ENCODE measurements at regions not wholly inside any gene's neighbourhood (a gene's known extent, or its start where the extent isn't known, plus 50 kb on each side); places are given as distances from the start of the nearest gene placed in this dataset.
"Not testable (repeated sequence)": the region's sequence is repeated elsewhere in the genome, so short reads cannot be mapped to it uniquely, and the experiment has no call there.

DNA sequence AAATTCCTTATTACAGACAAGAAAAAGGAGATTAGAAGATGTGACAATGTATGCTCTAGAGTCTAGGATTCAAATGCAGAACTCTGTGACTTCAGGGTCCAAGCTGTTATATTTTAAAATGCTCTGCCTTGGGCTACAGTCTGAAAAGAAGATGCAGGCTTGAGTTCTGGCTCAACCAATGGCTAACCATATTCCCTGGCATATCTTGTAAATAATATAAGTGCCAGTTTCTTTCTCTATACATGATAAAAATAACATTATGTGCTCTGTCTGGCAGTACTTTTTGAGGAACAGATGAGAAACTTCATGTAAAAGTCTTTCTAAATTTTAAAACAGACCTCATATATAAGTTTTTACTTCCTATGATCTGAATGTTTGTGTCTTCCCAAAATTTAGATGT lies 926.5 kb upstream of the CDH6 start:
- no peak for TF ChIP-seq ZNF274 (IDR thresholded peaks at IDR 0.05; ENCODE audit: low read depth, low read length)
- no peak overlapping the region for H3K4me3 ChIP-seq (ENCODE audit: low read length)

DNA sequence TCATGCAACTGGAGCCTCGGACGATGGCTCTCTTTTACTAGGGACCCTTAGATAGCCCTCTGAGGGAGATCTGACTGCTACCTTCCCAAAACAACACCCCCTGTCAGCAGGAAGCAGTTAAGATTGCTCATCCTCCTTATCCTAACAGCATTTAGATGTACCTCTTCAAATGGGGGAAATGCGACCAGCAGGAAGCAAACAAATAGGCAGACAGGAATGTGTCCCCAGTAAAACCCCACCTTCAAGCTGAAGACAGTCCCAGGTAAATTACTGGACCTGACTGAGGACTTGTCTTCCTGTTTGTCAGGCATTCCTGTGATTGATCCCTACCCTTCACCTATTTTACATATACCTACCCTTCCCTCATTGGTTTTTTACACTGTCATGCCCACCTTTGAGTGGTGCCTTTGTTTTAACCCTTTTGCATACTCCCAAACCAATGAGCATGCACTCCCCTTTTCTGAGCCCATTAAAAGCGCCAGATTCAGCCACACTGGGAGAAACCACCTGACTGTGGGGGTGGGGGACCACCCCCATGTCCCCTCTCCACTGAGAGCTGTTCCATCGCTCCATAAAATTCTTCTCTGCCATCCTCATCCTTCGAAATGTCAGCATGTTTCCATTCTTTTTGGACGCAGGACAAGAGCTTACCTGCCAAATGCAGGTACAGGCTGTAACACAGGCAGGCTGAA lies 954.0 kb upstream of the CDH6 start:
- H3K4me3 ChIP-seq (ENCODE audit: low read length): no peak overlapping the region
- TF ChIP-seq ZNF274 (IDR thresholded peaks at IDR 0.05; ENCODE audit: low read depth, low read length): no peak

DNA sequence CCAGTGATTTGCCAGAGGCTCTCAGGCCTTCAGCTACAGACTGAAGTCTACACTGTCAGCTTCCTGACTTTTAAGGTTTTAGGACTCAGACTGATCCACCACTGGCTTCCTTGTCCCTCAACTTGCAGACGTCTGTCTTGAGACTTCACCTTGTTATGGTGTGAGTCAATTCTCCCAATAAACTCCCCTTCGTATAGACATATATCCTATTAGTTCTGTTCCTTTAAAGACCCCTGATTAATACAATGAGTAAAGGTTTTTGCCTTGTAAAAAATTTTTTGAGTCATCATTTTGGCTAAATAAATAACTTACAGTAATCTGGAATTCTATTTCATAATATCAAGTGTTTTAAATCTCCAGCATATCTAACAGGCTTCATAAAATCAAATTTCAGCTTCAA lies 956.3 kb upstream of the CDH6 start:
- H3K4me3 ChIP-seq (ENCODE audit: low read length): no peak overlapping the region
- TF ChIP-seq ZNF274 (IDR thresholded peaks at IDR 0.05; ENCODE audit: low read depth, low read length): no peak

DNA sequence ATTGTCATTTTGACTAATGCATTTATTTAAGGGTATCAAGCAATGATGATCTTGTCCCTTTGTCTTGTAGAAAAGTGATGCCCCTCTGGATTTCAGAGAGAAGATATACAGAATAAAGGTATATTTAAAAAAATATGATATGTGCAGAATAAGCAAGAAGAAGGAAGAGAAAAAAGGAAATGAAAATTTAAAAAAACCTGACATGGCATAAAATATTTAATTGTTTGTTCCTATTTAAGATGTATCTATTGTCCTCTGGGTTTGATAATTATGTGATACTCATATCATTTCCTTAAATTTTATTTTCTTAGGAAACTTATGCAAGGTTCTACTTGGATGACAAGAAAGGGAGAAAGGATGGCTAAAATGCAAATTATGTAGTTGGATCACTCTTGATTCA lies 983.7 kb upstream of the CDH6 start:
- no peak overlapping the region for H3K4me3 ChIP-seq (ENCODE audit: low read length)
- TF ChIP-seq ZNF274 (IDR thresholded peaks at IDR 0.05; ENCODE audit: low read depth, low read length): no peak

DNA sequence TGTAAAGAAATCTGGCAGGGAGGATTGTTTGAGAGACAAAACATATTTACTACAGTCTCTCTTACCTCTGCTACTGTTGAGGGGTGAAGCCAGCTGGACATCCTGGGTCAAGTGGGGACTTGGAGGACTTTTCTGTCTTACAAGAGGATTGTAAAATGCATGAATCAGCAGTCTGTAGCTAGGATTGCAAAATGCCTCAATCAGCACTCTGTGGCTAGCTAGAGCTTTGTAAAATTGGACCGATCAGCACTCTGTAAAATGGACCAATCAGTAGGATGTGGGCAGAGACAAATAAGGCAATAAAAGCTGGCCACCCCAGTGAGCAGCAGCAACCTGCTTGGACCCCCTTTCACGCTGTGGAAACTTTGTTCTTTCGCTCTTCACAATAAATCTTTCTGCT lies 995.8 kb upstream of the CDH6 start:
- TF ChIP-seq ZNF274 (IDR thresholded peaks at IDR 0.05; ENCODE audit: low read depth, low read length): no peak
- H3K4me3 ChIP-seq (ENCODE audit: low read length): no peak overlapping the region

DNA sequence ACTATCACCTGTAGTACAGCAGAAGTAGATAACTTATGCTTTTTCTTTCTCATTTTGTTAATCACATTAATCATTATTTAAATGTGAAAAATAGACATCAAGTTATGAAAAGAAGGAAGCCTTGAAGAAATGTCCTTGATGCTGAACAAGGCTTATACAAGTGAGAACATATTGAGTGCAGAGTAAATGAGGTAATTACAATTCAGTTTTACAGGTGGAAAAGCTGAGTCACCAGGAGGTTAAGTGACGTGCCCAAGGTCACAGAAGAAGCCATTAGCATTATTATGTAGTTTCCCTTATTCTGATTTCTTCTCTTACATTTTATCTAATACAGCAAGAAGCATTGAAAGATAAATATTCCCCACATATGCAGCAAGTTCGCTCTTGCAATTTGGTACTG lies 998.5 kb upstream of the CDH6 start:
- no peak overlapping the region for H3K4me3 ChIP-seq (ENCODE audit: low read length)
- TF ChIP-seq ZNF274 (IDR thresholded peaks at IDR 0.05; ENCODE audit: low read depth, low read length): no peak

DNA sequence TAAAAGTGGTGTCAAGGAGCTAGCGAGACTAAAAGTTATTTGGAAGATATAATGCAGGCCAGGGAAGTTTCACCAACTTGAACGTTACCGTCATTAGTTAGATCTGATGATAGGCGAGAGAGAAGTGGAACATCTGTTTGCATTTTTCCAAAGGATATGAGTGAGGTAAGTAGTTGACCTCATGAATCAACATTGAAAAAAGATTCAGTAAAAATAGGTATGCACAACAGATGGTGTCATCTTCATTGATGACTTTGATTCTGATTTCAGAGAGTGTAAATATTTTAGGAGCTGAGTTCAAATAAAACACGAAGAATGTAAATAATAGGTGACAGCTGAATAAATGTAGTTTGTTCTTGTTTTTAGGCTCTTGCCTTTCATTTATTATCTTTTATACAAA lies 998.9 kb upstream of the CDH6 start:
- no peak for TF ChIP-seq ZNF274 (IDR thresholded peaks at IDR 0.05; ENCODE audit: low read depth, low read length)
- H3K4me3 ChIP-seq (ENCODE audit: low read length): no peak overlapping the region

DNA sequence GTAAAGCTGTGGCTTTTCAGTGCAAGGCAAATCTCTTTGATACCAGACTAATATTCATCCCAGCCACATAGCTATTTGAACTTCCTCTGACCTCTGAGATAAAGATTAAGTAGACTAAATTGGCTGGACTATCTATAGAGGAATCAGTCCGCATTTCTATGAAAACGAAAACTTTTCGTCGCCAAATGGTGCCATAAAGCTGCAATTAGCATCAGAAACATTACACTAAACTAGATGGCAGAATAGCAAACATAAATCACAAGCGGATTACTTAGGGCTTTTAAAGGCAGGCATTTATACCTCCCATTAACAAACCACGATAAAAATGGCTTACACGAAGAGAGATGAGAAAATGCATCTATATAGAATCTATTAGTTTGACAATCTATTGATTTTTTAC lies 1009.7 kb upstream of the CDH6 start:
- TF ChIP-seq ZNF274 (IDR thresholded peaks at IDR 0.05; ENCODE audit: low read depth, low read length): no peak

DNA sequence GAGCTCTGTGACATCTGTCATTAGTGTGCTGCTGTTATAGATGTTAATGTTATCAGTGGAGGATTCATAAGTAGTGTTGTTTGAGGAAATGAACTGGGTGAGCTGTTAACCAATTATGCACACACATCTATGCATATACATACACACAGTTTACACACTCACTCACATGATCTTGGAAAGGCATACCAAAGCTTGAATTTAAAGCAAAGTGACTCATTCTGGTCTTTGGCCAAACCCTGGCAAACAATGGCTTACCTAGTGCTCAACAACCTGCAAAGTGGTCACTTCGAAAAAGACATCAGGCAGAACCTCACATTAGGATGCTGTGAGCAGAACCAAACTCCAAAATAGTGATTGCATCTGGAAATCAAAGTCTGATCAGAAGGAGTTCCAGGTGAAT lies 1037.3 kb upstream of the CDH6 start:
- no peak overlapping the region for H3K4me3 ChIP-seq (ENCODE audit: low read length)
- TF ChIP-seq ZNF274 (IDR thresholded peaks at IDR 0.05; ENCODE audit: low read depth, low read length): no peak

More for the DNA sequence above, 1009.7 kb upstream of the CDH6 start:
- no peak overlapping the region for H3K4me3 ChIP-seq (ENCODE audit: low read length)

DNA sequence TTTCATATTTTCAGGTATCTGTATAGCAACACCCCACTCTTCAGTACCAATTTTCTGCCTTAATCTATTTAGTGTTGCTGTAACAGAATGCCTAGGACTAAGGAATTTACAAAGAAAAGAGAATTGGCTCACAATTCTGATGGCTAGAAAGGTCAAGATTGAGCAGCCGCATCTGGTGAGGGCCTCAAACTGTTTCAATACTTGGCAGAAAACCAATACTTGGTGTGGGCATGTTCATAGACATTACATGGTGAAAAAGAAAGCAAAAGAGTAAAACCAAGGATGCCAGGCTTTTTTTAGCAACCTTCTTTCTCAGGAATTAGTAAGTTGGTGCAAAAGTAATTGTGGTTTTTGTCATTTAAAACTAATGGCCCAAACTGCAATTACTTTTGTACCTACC lies 1041.1 kb upstream of the CDH6 start:
- H3K4me3 ChIP-seq (ENCODE audit: low read length): no peak overlapping the region
- no peak for TF ChIP-seq ZNF274 (IDR thresholded peaks at IDR 0.05; ENCODE audit: low read depth, low read length)

DNA sequence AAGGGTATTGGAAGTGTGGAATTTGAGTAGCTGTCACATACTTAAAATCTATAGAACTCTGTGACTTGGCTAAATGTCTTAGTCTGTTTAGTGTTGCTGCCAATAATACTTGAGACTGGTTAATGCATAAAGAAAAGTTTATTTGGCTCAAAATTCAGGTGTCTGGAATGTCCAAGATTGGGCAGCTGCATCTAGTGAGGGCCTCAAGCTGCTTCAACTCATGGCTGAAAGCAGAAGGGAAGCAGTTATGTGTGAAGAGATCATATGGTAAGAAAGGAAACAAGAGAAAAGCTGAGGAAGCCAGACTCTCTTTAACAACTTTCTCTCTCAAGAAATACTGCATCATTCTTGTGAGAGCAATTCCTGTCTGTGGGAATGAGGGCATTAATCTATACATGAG lies 1043.3 kb upstream of the CDH6 start:
- no peak overlapping the region for H3K4me3 ChIP-seq (ENCODE audit: low read length)
- no peak for TF ChIP-seq ZNF274 (IDR thresholded peaks at IDR 0.05; ENCODE audit: low read depth, low read length)

DNA sequence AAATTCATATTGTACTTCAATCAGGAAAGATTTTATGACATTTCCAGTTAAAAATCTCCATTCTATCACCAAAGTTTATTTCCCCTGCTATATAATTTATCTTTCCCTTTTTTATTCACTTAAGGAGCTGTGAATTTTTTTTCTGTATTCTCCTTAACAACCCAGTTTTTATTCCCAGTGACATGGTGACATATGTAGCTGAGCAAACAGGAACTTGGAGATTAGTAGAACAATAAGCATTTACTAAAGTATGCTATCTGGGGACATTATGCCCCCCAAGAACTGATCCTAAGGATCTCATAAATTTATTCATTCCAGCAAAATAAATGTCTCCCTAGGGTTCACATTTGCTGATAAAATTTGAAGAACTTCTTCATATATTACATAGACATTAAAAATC lies 1044.0 kb upstream of the CDH6 start:
- no peak for TF ChIP-seq ZNF274 (IDR thresholded peaks at IDR 0.05; ENCODE audit: low read depth, low read length)
- H3K4me3 ChIP-seq (ENCODE audit: low read length): no peak overlapping the region

DNA sequence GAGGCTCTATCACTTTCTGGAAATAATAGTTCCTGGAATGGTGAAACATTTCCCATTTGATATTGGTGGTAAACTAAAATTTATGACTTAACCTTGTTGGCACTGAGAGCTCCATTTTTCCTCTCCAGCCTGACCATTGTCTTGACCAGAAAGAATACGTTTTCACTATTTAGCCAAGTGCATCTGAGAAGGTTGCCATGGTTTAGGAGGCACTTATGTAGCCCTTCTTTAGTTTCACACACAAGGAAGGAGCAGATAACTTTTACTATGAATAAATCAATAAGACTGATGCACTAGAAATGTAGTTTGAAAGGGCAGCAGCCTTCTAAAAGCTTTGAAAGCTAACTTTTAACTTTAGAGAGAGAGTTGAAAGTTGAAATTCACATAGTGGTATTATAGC lies 1045.5 kb upstream of the CDH6 start:
- no peak overlapping the region for H3K4me3 ChIP-seq (ENCODE audit: low read length)
- TF ChIP-seq ZNF274 (IDR thresholded peaks at IDR 0.05; ENCODE audit: low read depth, low read length): no peak

DNA sequence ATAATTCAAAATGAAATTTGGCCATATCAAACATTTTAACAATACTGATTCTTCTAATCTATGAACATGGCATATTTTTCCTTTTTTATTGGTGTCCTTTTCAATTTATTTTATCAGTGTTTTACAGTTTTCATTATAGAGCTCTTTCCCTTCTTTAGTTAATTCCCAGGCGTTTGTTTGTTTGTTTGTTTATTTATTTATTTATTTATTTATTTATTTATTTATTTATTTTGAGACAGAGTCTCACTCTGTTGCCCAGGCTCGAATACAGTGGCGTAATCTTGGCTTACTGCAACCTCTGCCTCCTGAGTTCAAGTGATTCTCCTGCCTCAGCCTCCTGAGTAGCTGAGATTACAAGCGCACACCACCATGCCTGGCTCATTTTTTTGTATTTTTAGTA lies 1049.4 kb upstream of the CDH6 start:
- H3K4me3 ChIP-seq (ENCODE audit: low read length): not testable (repeated sequence)

DNA sequence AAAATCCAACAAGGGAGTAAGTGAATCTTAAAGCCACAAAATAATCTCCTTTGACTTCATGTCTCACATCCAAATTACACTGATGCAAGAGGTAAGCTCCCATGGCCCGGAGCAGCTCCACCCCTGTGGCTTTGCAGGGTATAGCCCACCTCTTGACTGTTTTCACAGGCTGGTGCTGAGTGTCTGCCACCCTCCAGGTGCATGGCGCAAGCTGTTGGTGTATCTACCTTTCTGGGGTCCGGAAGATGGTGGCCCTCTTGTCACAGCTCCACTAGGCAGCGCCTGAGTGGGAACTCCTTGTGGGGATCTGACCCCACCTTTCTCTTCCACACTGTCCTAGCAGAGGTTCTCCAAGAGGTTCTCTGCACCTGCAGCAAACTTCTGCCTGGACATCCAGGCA lies 1051.1 kb upstream of the CDH6 start:
- TF ChIP-seq ZNF274 (IDR thresholded peaks at IDR 0.05; ENCODE audit: low read depth, low read length): no peak
- no peak overlapping the region for H3K4me3 ChIP-seq (ENCODE audit: low read length)

DNA sequence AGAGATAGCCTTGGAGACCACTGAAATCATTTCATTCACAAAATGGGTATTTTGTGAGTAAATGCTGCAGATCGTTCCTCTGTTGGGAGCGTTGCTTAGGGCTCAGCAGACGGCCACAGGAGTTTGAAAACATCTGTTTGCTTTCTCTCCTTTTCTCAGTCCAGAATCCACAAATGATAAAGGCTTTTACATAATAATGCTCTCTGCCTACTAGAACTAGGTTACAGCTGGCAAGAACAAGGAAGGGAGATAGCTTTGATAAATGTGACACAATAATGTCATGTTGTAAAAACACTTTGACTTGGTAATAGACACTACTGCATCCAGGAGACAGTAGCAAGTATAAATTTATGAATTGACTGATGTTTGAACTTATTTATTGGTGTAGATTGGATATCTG lies 1072.4 kb upstream of the CDH6 start:
- H3K4me3 ChIP-seq (ENCODE audit: low read length): no peak overlapping the region
- no peak for TF ChIP-seq ZNF274 (IDR thresholded peaks at IDR 0.05; ENCODE audit: low read depth, low read length)
